ENCODE measurements at regions not wholly inside any gene's neighbourhood (a gene's known extent, or its start where the extent isn't known, plus 50 kb on each side); places are given as distances from the start of the nearest gene placed in this dataset.

- H3K27ac ChIP-seq, result no peak overlapping the region
- no peak overlapping the region for H3K4me3 ChIP-seq
- no peaks in the 10 kb centered on the region for H3K36me3 ChIP-seq (ENCODE audit: insufficient read depth, low read length)
- DNase-seq (ENCODE audit: low read depth, low spot score), result no peak
- no peaks in the 10 kb centered on the region for H3K9me3 ChIP-seq (ENCODE audit: low read depth, low read length)
- TF ChIP-seq POLR2AphosphoS5 (IDR thresholded peaks at IDR 0.05; ENCODE audit: borderline replicate concordance, low read depth, low read length) (no peak), EZH2 (IDR thresholded peaks at IDR 0.05) (no peak), FOXP2 (optimal IDR thresholded peaks at IDR 0.05; ENCODE audit: control extremely low read depth, extremely low read length, insufficient read depth) (no peak)
- no peak overlapping the region for H3K9ac ChIP-seq (ENCODE audit: insufficient read length)
These were observed 261.2 kb downstream of the TXNL1 start for GRCh38 chr18:56377231-56377630.

GRCh38 chr18:56374007-56374655, 264.3 kb downstream of the TXNL1 start:
- no peak overlapping the region for H3K9ac ChIP-seq (ENCODE audit: insufficient read length)
- no peak overlapping the region for H3K27ac ChIP-seq
- no peak overlapping the region for H3K4me3 ChIP-seq
- no peak for DNase-seq (ENCODE audit: low read depth, low spot score)
- H3K9me3 ChIP-seq (ENCODE audit: low read depth, low read length), result no peaks in the 10 kb centered on the region
- no peak for TF ChIP-seq POLR2AphosphoS5 (IDR thresholded peaks at IDR 0.05; ENCODE audit: borderline replicate concordance, low read depth, low read length)
- no peak for TF ChIP-seq EZH2 (IDR thresholded peaks at IDR 0.05)
- TF ChIP-seq FOXP2 (optimal IDR thresholded peaks at IDR 0.05; ENCODE audit: control extremely low read depth, extremely low read length, insufficient read depth), result no peak
- no peaks in the 10 kb centered on the region for H3K36me3 ChIP-seq (ENCODE audit: insufficient read depth, low read length)

- TF ChIP-seq FOXP2 (optimal IDR thresholded peaks at IDR 0.05; ENCODE audit: control extremely low read depth, extremely low read length, insufficient read depth) (no peak), POLR2AphosphoS5 (IDR thresholded peaks at IDR 0.05; ENCODE audit: borderline replicate concordance, low read depth, low read length) (no peak), EZH2 (IDR thresholded peaks at IDR 0.05) (no peak)
- Histone ChIP-seq H3K4me3 (no peak overlapping the region), H3K36me3 (ENCODE audit: insufficient read depth, low read length) (no peaks in the 10 kb centered on the region), H3K27ac (no peak overlapping the region), H3K9ac (ENCODE audit: insufficient read length) (no peak overlapping the region), H3K9me3 (ENCODE audit: low read depth, low read length) (no peaks in the 10 kb centered on the region)
- no peak for DNase-seq (ENCODE audit: low read depth, low spot score)
These were observed 264.8 kb downstream of the TXNL1 start for GRCh38 chr18:56373601-56374000.

GRCh38 chr18:56368066-56368465, 270.3 kb downstream of the TXNL1 start:
- TF ChIP-seq POLR2AphosphoS5 (IDR thresholded peaks at IDR 0.05; ENCODE audit: borderline replicate concordance, low read depth, low read length), result no peak
- TF ChIP-seq FOXP2 (optimal IDR thresholded peaks at IDR 0.05; ENCODE audit: control extremely low read depth, extremely low read length, insufficient read depth), result no peak
- TF ChIP-seq EZH2 (IDR thresholded peaks at IDR 0.05), result no peak
- no peak overlapping the region for H3K4me3 ChIP-seq
- no peak for DNase-seq (ENCODE audit: low read depth, low spot score)

GRCh38 chr18:56358608-56359280, 279.6 kb downstream of the TXNL1 start:
- TF ChIP-seq EZH2 (IDR thresholded peaks at IDR 0.05) (no peak), POLR2AphosphoS5 (IDR thresholded peaks at IDR 0.05; ENCODE audit: borderline replicate concordance, low read depth, low read length) (no peak), FOXP2 (optimal IDR thresholded peaks at IDR 0.05; ENCODE audit: control extremely low read depth, extremely low read length, insufficient read depth) (no peak)
- no peak overlapping the region for H3K9ac ChIP-seq (ENCODE audit: insufficient read length)
- no peaks in the 10 kb centered on the region for H3K36me3 ChIP-seq (ENCODE audit: insufficient read depth, low read length)
- H3K9me3 ChIP-seq (ENCODE audit: low read depth, low read length), result no peaks in the 10 kb centered on the region
- H3K4me3 ChIP-seq, result no peak overlapping the region
- H3K27ac ChIP-seq, result no peak overlapping the region
- DNase-seq (ENCODE audit: low read depth, low spot score), result no peak

More at GRCh38 chr18:56368066-56368465, 270.3 kb downstream of the TXNL1 start:
- no peaks in the 10 kb centered on the region for H3K9me3 ChIP-seq (ENCODE audit: low read depth, low read length)
- H3K36me3 ChIP-seq (ENCODE audit: insufficient read depth, low read length), result no peaks in the 10 kb centered on the region
- H3K27ac ChIP-seq, result no peak overlapping the region
- H3K9ac ChIP-seq (ENCODE audit: insufficient read length), result no peak overlapping the region

- no peak for DNase-seq (ENCODE audit: low read depth, low spot score)
- no peaks in the 10 kb centered on the region for H3K9me3 ChIP-seq (ENCODE audit: low read depth, low read length)
These were observed 284.6 kb downstream of the TXNL1 start for GRCh38 chr18:56353663-56354260.

GRCh38 chr18:56351911-56352500, 286.4 kb downstream of the TXNL1 start:
- Histone ChIP-seq H3K4me3 (no peak overlapping the region), H3K27ac (no peak overlapping the region), H3K9me3 (ENCODE audit: low read depth, low read length) (no peaks in the 10 kb centered on the region), H3K9ac (ENCODE audit: insufficient read length) (no peak overlapping the region), H3K36me3 (ENCODE audit: insufficient read depth, low read length) (no peaks in the 10 kb centered on the region)
- TF ChIP-seq EZH2 (IDR thresholded peaks at IDR 0.05) (no peak), POLR2AphosphoS5 (IDR thresholded peaks at IDR 0.05; ENCODE audit: borderline replicate concordance, low read depth, low read length) (no peak), FOXP2 (optimal IDR thresholded peaks at IDR 0.05; ENCODE audit: control extremely low read depth, extremely low read length, insufficient read depth) (no peak)
- DNase-seq (ENCODE audit: low read depth, low spot score), result no peak

More at GRCh38 chr18:56353663-56354260, 284.6 kb downstream of the TXNL1 start:
- Histone ChIP-seq H3K36me3 (ENCODE audit: insufficient read depth, low read length) (no peaks in the 10 kb centered on the region), H3K9ac (ENCODE audit: insufficient read length) (no peak overlapping the region), H3K4me3 (no peak overlapping the region), H3K27ac (no peak overlapping the region)
- TF ChIP-seq POLR2AphosphoS5 (IDR thresholded peaks at IDR 0.05; ENCODE audit: borderline replicate concordance, low read depth, low read length) (no peak), FOXP2 (optimal IDR thresholded peaks at IDR 0.05; ENCODE audit: control extremely low read depth, extremely low read length, insufficient read depth) (no peak), EZH2 (IDR thresholded peaks at IDR 0.05) (no peak)

- DNase-seq (ENCODE audit: low read depth, low spot score), result no peak
- H3K9me3 ChIP-seq (ENCODE audit: low read depth, low read length), result no peaks in the 10 kb centered on the region
- no peak for TF ChIP-seq FOXP2 (optimal IDR thresholded peaks at IDR 0.05; ENCODE audit: control extremely low read depth, extremely low read length, insufficient read depth)
These were observed 300.9 kb downstream of the TXNL1 start for GRCh38 chr18:56337507-56337906.

More at GRCh38 chr18:56337507-56337906, 300.9 kb downstream of the TXNL1 start:
- no peak overlapping the region for H3K4me3 ChIP-seq
- H3K9ac ChIP-seq (ENCODE audit: insufficient read length), result no peak overlapping the region
- H3K27ac ChIP-seq, result no peak overlapping the region
- no peaks in the 10 kb centered on the region for H3K36me3 ChIP-seq (ENCODE audit: insufficient read depth, low read length)

Data from SK-N-MC (cell line).